ENCODE measurements at regions not wholly inside any gene's neighbourhood (a gene's known extent, or its start where the extent isn't known, plus 50 kb on each side); places are given as distances from the start of the nearest gene placed in this dataset.
"Not testable (repeated sequence)": the region's sequence is repeated elsewhere in the genome, so short reads cannot be mapped to it uniquely, and the experiment has no call there.

- no peak for DNase-seq
These were observed 189.4 kb upstream of the ALG10 start for GRCh38 chr12:33832900-33833299.

DNA sequence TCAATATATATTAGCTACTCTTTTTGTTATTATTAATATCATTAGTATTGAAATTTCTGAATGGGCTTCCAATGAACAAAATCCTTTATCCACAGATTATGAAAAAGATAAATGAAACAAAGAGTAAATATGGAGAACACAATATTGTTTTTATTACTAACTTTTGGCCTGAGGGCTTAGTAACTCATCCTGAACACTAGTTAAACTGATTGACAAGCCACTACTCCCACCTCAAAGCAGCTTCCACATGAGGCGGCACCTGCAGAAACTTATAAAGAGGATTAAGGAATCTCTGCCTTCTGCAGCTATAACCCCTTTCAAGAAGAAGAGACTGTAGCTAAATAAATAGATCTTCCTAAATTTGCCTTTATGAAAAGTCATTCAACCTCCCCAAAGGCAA is 187.6 kb upstream of the ALG10 start:
- no peak for DNase-seq

- DNase-seq: no peak
These were observed 145.7 kb upstream of the ALG10 start for GRCh38 chr12:33876618-33877017.

DNA sequence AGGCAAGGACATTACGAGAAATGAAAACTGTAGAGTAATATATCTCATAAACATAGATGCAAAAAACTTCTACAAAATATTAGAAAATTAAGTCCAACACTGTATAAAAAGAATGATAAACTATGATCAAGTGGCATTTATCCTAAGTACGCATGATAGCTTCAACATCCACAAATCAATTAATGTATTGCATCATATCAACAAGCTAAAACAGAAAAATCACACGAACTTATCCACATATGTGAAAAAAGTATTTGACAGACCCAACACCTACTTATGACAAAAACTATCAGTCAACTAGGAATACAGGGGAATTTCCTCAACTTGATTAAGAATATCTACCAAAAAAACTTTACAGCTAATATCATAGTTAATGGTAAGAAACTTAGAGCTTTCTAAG is 129.9 kb upstream of the ALG10 start:
- no peak for DNase-seq

DNA sequence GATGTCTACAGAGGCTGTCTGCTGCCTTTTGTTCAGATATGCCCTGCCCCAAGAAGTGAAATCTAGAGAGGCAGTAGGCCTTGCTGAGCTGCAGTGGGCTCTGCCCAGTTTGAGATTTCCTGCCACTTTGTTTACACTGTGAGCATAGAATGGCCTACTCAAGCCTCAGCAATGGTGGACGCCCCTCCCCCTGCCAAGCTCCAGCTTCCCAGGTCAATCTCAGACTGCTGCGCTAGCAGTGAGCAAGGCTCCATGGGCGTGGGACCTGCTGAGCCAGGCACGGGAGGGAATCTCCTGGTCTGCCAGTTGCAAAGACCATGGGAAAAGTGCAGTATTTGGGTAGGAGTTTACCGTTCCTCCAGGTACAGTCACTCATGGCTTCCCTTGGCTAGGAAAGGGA is 101.8 kb upstream of the ALG10 start:
- DNase-seq: not testable (repeated sequence)

DNA sequence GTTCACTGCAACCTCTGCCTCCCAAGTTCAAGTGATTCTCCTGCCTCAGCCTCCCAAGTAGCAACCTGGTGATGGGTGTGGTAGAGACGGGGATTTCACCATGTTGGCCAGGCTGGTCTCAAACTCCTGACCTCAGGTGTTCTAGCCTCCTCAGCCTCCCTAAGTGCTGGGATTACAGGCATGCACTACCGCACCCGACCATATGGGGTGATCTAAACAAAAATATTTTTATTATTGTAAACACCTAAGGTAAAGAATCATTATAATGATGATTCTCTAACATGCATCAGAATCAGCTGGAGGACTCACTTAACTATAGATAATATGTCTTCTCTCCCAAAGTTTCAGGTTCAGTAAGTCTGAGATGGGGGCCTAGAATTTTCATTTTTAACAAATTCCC is 96.2 kb upstream of the ALG10 start:
- DNase-seq: no peak

DNA sequence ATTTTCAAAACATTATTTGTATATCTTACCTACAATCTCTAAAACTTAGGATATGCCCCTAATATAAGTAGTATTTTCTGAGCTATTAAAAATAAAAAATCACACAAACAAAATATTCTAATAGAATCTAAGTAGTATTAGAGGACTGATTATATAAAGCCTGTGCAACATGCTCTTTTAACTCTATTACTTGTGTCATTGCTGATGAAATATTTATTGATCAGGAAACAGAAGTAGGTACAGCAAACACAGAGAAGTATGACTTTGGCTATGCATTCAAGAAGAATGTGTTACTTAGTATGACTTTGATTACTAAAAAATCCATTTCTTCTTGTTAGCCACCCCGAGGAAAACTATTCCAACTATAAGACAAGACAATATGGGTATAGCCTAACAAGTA is 84.6 kb upstream of the ALG10 start:
- not testable (repeated sequence) for DNase-seq

DNA sequence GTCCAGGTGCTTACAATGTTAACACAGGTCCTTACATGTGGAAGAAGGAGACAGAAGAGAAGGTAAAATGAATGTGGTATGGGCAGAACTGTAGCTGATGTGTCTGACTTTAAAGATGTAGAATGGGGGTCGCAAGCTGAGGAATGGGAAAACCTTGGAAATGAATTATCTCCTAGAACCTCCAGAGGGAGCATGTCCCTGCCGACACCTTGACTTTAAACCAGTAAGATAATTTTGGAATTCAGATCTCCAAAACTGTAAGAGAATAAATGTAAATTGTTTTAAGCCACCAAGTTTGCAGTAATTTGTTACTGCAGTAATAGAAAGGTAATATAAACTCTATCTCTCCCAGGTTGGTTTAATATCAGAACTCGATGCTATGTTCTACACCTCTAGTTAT is 80.1 kb upstream of the ALG10 start:
- no peak for DNase-seq

GRCh38 chr12:33944703-33945437 is 77.4 kb upstream of the ALG10 start:
- DNase-seq: no peak

GRCh38 chr12:33945438-33945784 is 76.9 kb upstream of the ALG10 start:
- DNase-seq: no peak

- DNase-seq: not testable (repeated sequence)
These were observed 56.1 kb upstream of the ALG10 start for GRCh38 chr12:33966219-33966618.

GRCh38 chr12:33967760-33968159 is 54.5 kb upstream of the ALG10 start:
- DNase-seq: no peak
